HUES6 (cell line): ENCODE measurements at regions not wholly inside any gene's neighbourhood (a gene's known extent, or its start where the extent isn't known, plus 50 kb on each side); places are given as distances from the start of the nearest gene placed in this dataset.

Source experiments
- H3K27ac ChIP-seq: 2 replicates; pipeline ENCODE4 v1.7.0; 2013; ENCODE audit warnings: low read depth, mild to moderate bottlenecking, low read length, inconsistent platforms
- H3K27me3 ChIP-seq: 2 replicates; pipeline ENCODE4 v1.6.1; 2013; ENCODE audit warnings: low read length; ENCODE audit not compliant: control insufficient read depth, insufficient read depth
- H3K36me3 ChIP-seq: 2 replicates; pipeline ENCODE4 v1.6.1; 2013; ENCODE audit warnings: low read length; ENCODE audit not compliant: control insufficient read depth, insufficient read depth
- H3K4me1 ChIP-seq: 2 replicates; pipeline ENCODE4 v1.6.1; 2013; ENCODE audit warnings: low read length; ENCODE audit not compliant: control insufficient read depth, insufficient read depth
- H3K4me3 ChIP-seq: 2 replicates; pipeline ENCODE4 v1.5.1; 2013; ENCODE audit warnings: low read depth, low read length
- H3K9ac ChIP-seq: one replicate; pipeline ENCODE4 v1.6.1; 2013; ENCODE audit warnings: mild to moderate bottlenecking, low read length
- H3K9me3 ChIP-seq: 2 replicates; pipeline ENCODE4 v1.6.1; 2013; ENCODE audit warnings: low read depth, low read length; ENCODE audit not compliant: control insufficient read depth, insufficient read depth

DNA sequence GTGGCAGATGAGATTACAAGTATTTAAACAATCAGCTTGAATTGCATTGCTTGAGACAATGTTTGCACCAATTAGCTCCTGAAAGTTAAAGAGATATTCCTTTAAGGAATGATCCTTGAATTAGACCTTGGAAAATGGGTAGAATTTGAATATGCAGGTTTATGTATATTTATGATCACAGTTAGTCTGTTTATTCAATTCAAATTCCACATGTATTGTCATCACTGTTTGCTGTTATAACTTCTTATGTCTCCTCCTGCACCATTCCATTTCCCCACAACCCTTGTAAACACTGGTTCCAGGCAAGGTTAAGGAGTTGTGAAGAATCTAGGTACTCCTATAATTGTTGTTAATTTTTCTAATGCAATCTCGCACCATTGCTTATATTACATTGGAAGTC, 518.2 kb upstream of the PBX1 start:
- H3K27me3 ChIP-seq = no peaks in the 10 kb centered on the region
- no peak overlapping the region for H3K27ac ChIP-seq
- H3K9ac ChIP-seq = no peak overlapping the region
- no peaks in the 10 kb centered on the region for H3K36me3 ChIP-seq
- no peaks in the 10 kb centered on the region; the same call in 1 of the 2 replicates for H3K9me3 ChIP-seq
- no peak overlapping the region for H3K4me3 ChIP-seq
- no peaks in the 10 kb centered on the region for H3K4me1 ChIP-seq

DNA sequence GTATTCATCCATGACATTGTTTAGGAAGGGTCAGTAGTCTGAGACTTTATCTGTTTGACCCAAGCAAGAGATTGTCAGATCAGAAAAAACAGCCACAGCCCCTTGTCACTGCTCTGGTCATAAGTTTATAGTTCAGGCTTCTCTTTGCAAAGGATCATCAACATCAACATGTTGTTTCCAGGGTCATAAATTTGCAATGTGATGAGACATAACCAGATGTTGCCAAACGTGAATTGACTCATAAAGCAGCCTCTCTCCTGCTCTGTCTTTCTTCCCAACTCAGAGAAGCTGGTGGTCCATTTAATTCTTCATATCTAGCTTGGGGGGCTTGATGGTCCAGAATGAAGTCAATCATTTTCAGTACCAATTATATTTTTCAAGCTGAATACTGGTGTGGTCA, 507.2 kb upstream of the PBX1 start:
- Histone ChIP-seq H3K4me3 (no peak overlapping the region), H3K9ac (no peak overlapping the region), H3K27me3 (no peaks in the 10 kb centered on the region), H3K27ac (no peak overlapping the region), H3K36me3 (no peaks in the 10 kb centered on the region), H3K4me1 (peaks cover 11% of the 10 kb centered on the region), H3K9me3 (no peaks in the 10 kb centered on the region)

DNA sequence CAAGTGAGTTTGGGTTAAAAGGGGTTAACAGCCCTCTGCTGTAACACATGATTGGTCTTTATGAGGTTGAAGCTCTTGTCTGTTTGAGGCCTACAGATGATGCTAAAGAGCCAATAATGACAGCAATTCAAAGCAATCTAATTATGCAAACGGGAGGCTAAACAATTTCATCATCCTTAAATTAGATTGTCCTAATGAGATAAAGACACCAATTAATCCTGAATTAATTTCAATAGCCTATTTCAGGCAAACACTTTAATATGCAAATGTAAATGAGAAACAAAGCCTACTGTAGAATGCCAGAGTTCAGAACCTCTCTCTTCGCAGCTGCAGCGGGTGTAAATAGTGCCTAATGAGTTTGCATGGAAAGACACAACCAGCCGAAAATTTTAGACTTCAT, 504.7 kb upstream of the PBX1 start:
- Histone ChIP-seq H3K4me3 (no peak overlapping the region), H3K27ac (no peak overlapping the region), H3K9ac (no peak overlapping the region), H3K36me3 (no peaks in the 10 kb centered on the region), H3K4me1 (peaks cover 11% of the 10 kb centered on the region), H3K27me3 (no peaks in the 10 kb centered on the region), H3K9me3 (no peaks in the 10 kb centered on the region)

DNA sequence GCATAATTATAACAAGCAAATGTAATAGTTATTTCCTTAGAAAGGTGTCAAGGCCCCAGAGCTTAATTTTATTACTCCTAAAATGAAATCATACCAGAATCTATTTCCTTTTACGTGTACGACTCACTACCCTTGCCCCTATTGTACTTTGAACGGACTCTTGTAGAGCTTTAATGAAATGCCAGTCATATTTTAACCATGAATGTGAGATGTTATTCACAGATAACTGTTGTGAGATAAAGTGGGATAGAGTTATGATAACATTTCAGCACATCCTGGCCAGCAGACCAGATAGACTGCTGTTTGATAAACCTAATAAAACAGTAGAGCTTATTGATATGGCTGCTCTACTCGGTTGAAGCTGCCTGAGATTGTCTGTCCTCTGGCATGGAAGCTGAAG, 500.8 kb upstream of the PBX1 start:
- no peaks in the 10 kb centered on the region for H3K9me3 ChIP-seq
- H3K27ac ChIP-seq = no peak overlapping the region
- H3K27me3 ChIP-seq = no peaks in the 10 kb centered on the region
- no peak overlapping the region for H3K4me3 ChIP-seq
- H3K9ac ChIP-seq = no peak overlapping the region
- peaks cover 11% of the 10 kb centered on the region for H3K4me1 ChIP-seq
- H3K36me3 ChIP-seq = no peaks in the 10 kb centered on the region

DNA sequence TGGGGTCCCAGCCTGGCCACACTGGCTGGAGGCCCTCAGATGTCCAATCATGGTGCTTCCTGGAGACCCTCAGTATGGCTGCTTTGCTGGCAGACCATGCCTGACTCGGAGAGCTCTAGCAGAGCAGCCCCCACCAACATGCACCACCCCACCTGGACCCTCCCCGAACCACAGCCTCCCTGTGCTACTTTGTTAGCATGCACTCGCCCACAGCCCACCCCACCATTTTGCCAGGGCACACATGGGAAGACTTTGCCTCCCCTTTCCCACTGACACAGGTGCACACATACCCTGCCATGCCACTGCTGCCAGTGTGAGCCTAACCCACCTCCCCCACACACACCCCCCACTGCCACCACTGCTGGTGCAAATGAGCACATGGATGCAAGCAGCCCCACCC, 497.5 kb upstream of the PBX1 start:
- H3K4me1 ChIP-seq = no peaks in the 10 kb centered on the region
- H3K9ac ChIP-seq = no peak overlapping the region
- H3K9me3 ChIP-seq = no peaks in the 10 kb centered on the region
- no peaks in the 10 kb centered on the region for H3K27me3 ChIP-seq
- no peaks in the 10 kb centered on the region for H3K36me3 ChIP-seq
- no peak overlapping the region for H3K27ac ChIP-seq
- H3K4me3 ChIP-seq = no peak overlapping the region

DNA sequence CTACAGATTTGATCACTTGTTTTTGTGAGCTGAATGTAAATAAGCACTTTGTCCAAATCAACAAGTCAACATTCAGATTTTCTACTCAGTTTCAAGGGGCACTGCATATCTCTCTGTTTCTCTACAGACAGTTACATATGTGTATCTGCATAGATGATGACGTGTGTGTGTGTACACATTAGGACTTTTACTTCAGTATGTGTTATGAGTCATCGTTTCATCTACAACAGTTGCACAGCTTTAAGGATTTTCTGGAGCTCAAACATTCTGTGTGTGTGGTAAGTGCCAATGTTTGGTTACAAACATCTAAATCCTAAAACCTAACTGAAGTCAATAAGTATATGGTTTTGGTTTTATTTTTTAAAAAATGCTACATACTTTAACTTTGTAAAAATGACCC, 494.5 kb upstream of the PBX1 start:
- Histone ChIP-seq H3K9ac (no peak overlapping the region), H3K4me1 (no peaks in the 10 kb centered on the region), H3K27me3 (no peaks in the 10 kb centered on the region), H3K4me3 (no peak overlapping the region), H3K36me3 (no peaks in the 10 kb centered on the region), H3K9me3 (no peaks in the 10 kb centered on the region), H3K27ac (no peak overlapping the region)

DNA sequence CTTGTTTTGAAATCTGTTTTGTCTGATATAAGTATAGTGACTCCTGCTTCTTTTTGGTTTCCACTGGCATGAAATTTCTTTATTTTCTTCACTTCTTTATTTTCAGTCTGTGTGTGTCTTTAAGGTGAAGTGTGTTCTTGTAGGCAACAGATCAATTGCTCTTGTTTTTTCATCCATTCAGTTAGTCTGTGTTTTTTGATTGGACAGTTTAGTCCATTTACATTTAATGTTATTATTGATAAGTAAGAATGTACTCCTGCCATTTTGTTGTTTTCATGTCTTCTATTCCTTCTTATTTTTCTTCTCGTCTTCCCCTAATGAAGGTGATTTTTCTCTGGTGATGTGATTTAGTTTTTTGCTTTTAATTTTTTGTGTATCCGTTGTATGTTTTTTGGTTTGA, 487.7 kb upstream of the PBX1 start:
- Histone ChIP-seq H3K4me3 (no peak overlapping the region), H3K27me3 (no peaks in the 10 kb centered on the region), H3K36me3 (no peaks in the 10 kb centered on the region), H3K4me1 (no peaks in the 10 kb centered on the region), H3K27ac (no peak overlapping the region), H3K9ac (no peak overlapping the region), H3K9me3 (peaks cover 3% of the 10 kb centered on the region; the same call in 1 of the 2 replicates)

DNA sequence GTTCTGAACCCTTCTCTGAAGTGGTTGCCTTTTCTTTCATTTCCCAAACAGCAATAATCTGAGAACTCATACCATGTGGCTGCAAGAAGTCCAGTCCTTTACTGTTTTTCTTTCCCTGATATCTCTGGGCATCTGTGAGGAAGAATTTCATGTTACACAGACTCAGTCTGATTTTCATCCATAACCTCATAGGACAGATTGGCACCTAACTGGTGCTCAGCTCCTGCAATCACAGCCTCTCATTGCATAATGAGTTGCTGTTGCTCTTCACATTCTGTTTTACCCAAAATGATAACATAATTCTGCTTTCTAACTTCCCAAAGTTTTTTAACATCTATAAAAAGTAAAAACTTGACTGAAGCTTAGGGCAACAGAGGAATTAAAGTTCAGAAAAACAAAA, 472.2 kb upstream of the PBX1 start:
- Histone ChIP-seq H3K27ac (no peak overlapping the region), H3K4me3 (no peak overlapping the region), H3K9me3 (no peaks in the 10 kb centered on the region), H3K27me3 (no peaks in the 10 kb centered on the region), H3K36me3 (no peaks in the 10 kb centered on the region), H3K9ac (no peak overlapping the region), H3K4me1 (peaks cover 8% of the 10 kb centered on the region; the same call in 1 of the 2 replicates)

DNA sequence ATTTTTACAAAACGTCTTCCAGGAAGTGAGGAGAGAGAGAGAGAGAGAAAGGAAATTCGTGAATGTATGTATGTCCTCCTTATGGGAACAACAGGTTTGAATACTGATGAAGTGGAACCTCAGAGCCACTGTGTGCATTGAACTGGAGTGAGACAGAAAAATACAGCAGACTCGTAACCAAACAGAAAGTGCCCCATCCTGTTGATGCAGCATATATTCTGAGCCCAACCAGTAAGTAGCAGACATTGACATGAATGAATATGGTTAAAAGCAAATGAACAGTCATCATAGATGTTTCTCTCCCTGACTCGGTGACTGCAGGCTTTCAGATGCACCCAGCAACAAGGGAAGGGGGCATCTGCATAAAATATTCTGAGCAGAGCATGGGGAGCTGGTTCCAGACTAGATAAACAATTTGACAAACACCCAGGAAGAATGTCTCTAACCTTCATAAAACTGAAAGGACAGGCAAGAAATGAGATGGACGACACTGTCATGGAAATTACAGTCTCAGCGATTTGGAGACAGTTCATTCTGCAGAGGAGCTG, 471.0 kb upstream of the PBX1 start:
- peaks cover 8% of the 10 kb centered on the region; the same call in 1 of the 2 replicates for H3K4me1 ChIP-seq
- no peak overlapping the region for H3K27ac ChIP-seq
- H3K36me3 ChIP-seq = no peaks in the 10 kb centered on the region
- no peak overlapping the region for H3K9ac ChIP-seq
- H3K9me3 ChIP-seq = peaks cover 8% of the 10 kb centered on the region
- no peak overlapping the region for H3K4me3 ChIP-seq
- H3K27me3 ChIP-seq = no peaks in the 10 kb centered on the region

DNA sequence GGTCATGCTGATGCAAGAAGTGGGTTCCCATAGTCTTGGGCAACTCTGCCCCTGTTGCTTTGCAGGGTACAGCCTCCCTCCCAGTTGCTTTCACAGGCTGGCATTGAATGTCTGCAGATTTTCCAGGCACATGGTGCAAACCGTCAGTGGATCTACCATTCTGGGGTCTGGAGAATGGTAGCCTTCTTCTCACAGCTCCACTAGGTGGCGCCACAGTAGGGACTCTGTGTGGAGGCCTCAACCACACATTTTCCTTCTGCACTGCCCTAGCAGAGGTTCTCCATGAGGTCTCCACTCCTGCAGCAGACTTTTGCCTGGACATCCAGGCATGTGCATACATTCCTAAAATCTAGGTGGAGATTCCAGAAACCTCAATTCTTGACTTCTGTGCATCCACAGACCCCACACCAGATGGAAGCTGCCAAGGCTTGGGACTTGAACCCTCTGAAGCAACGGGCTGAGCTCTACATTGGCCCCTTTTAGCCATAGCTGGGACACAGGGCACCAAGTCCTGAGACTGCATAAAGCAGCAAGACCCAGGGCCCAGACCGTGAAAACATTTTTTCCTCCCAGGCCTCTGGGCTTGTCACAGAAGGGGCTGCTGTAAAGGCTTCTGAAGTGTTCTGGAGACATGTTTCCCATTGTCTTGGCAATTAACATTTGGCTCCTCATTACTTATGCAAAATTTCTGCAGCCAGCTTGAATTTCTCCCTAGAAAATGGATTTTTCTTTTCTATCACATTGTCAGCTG, 466.2 kb upstream of the PBX1 start:
- no peak overlapping the region for H3K9ac ChIP-seq
- peaks cover 24% of the 10 kb centered on the region for H3K9me3 ChIP-seq
- no peak overlapping the region for H3K27ac ChIP-seq
- no peaks in the 10 kb centered on the region for H3K36me3 ChIP-seq
- peaks cover 6% of the 10 kb centered on the region; the same call in 1 of the 2 replicates for H3K4me1 ChIP-seq
- H3K4me3 ChIP-seq = no peak overlapping the region
- H3K27me3 ChIP-seq = no peaks in the 10 kb centered on the region

DNA sequence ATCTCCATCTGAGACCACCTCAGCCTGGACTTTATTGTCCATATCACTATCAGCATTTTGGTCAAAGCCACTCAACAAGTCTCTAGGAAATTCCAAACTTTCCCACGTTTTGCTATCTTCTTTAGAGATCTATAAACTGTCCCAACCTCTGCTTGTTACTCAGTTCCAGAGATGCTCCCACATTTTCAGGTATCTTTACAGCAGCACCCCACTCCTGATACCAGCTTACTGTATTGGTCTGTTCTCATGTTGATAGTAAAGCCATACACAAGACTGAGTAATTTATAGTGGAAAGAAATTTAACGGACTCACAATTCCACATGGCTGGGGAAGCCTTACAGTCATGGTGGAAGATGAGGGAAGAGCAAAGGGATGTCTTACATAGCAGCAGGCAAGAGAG, 465.4 kb upstream of the PBX1 start:
- Histone ChIP-seq H3K9ac (no peak overlapping the region), H3K36me3 (no peaks in the 10 kb centered on the region), H3K4me3 (no peak overlapping the region), H3K27ac (no peak overlapping the region), H3K9me3 (peaks cover 24% of the 10 kb centered on the region), H3K27me3 (no peaks in the 10 kb centered on the region), H3K4me1 (no peaks in the 10 kb centered on the region)
